GM12878 (cell line): ENCODE measurements at regions not wholly inside any gene's neighbourhood (a gene's known extent, or its start where the extent isn't known, plus 50 kb on each side); places are given as distances from the start of the nearest gene placed in this dataset.

ENCODE experiments used
- ATAC-seq: fragments of 200-7000 bp; cut with Tn5 transposase; 3 replicates; pipeline ENCODE4 v1.9.1; 2020; ENCODE audit warnings: mild to moderate bottlenecking, moderate library complexity
- BruUV-seq: library from RNA; stranded (reverse); fragments of 400-500 nt; replicated peaks from 2 replicates; lab custom pipeline; 2021; lab: Mats Ljungman, UMichigan
- CTCF ChIA-PET: fragments of 300-600 bp; sonication (Branson Sonifier 250); formaldehyde crosslinking; extraction: SDS; loops from one replicate; lab custom pipeline; 2021; ENCODE audit warnings: inconsistent platforms; lab: Yijun Ruan, JAX
- POLR2A ChIA-PET: fragments of 350-600 bp; formaldehyde crosslinking; extraction: SDS; loops from one replicate; lab custom pipeline; 2021; ENCODE audit warnings: inconsistent platforms; lab: Charles Lee
- RAD21 ChIA-PET: fragments of 300-600 bp; sonication (Branson Sonifier 250); formaldehyde crosslinking; loops from one replicate; lab custom pipeline; 2023; ENCODE audit warnings: antibody characterized with exemption; ENCODE audit not compliant: unreplicated experiment; lab: Charles Lee
- SMC1A ChIA-PET: fragments of 300-600 bp; sonication (Branson Sonifier 250); formaldehyde crosslinking; loops from one replicate; lab custom pipeline; 2023; ENCODE audit not compliant: unreplicated experiment, uncharacterized antibody; lab: Charles Lee
- DNase-seq: peaks from one replicate; pipeline ENCODE4 v3.0.0-alpha.2; 2011; ENCODE audit warnings: low read depth, low spot score
- FAIRE-seq: peaks from 3 replicates; lab custom pipeline; 2011; peaks lifted over from hg19 to GRCh38; lab: Jason Lieb, UNC
- H2AFZ ChIP-seq: 2 replicates; pipeline ENCODE4 v1.6.0; 2011; ENCODE audit warnings: low read depth, low read length, control low read depth; ENCODE audit not compliant: control insufficient read depth
- H3K27ac ChIP-seq: 2 replicates; pipeline ENCODE4 v1.5.1; 2011; ENCODE audit warnings: control low read depth; ENCODE audit not compliant: control insufficient read depth, insufficient read depth
- H3K27me3 ChIP-seq, 2 experiments: replicated peaks in 1 of 2; 2 replicates each; pipeline versions ENCODE4 v1.6.0 to v1.6.1; 2011; ENCODE audit warnings: low read length in 1 of 2; ENCODE audit not compliant: control insufficient read depth in 2 of 2, insufficient read depth in 2 of 2
- H3K36me3 ChIP-seq, 2 experiments: 2 replicates each; pipeline ENCODE4 v1.5.1; 2011; ENCODE audit warnings: low read length in 1 of 2; ENCODE audit not compliant: control insufficient read depth in 2 of 2, insufficient read depth in 2 of 2
- H3K4me1 ChIP-seq: 2 replicates; pipeline ENCODE4 v1.6.1; 2011; ENCODE audit warnings: mild to moderate bottlenecking, low read length, moderate library complexity, mixed read lengths; ENCODE audit not compliant: control insufficient read depth, insufficient read depth
- H3K4me2 ChIP-seq: 2 replicates; pipeline ENCODE4 v1.6.0; 2011; ENCODE audit warnings: control low read depth; ENCODE audit not compliant: control insufficient read depth, insufficient read depth
- H3K4me3 ChIP-seq: fragments of 200-600 bp; sonication (generic); 2 replicates; pipeline ENCODE4 v1.5.1; 2016
- H3K79me2 ChIP-seq: 2 replicates; pipeline ENCODE4 v1.6.0; 2011; ENCODE audit warnings: low read length; ENCODE audit not compliant: control insufficient read depth, insufficient read depth
- H3K9ac ChIP-seq: 2 replicates; pipeline ENCODE4 v1.8.0; 2011; ENCODE audit warnings: low read length, control low read depth, mixed read lengths; ENCODE audit not compliant: control insufficient read depth, insufficient read depth
- H3K9me3 ChIP-seq: replicated peaks from 3 replicates; pipeline ENCODE4 v1.5.1; 2011; ENCODE audit warnings: mild to moderate bottlenecking, low read length; ENCODE audit not compliant: control insufficient read depth, insufficient read depth
- H4K20me1 ChIP-seq: 2 replicates; pipeline ENCODE4 v1.6.0; 2011; ENCODE audit not compliant: control insufficient read depth, insufficient read depth
- ATF2 ChIP-seq: IDR thresholded peaks from 2 replicates; pipeline ENCODE4 v1.6.1; 2012; ENCODE audit warnings: low read length, inconsistent platforms
- ESRRA ChIP-seq: IDR thresholded peaks from 2 replicates; pipeline ENCODE4 v1.6.1; 2012; ENCODE audit warnings: mild to moderate bottlenecking, low read length, improper control_type of control experiment
- MYC ChIP-seq: IDR thresholded peaks from 2 replicates; pipeline ENCODE4 v1.6.1; 2011; ENCODE audit warnings: mild to moderate bottlenecking, low read length, moderate library complexity, inconsistent platforms; ENCODE audit not compliant: insufficient read depth, insufficient replicate concordance, insufficient read length, severe bottlenecking
- POLR2AphosphoS5 ChIP-seq: IDR thresholded peaks from 2 replicates; pipeline ENCODE4 v1.6.1; 2011; ENCODE audit warnings: mild to moderate bottlenecking, low read length, inconsistent platforms
- RAD21 ChIP-seq: IDR thresholded peaks from 2 replicates; pipeline ENCODE4 v1.6.1; 2011; ENCODE audit warnings: mild to moderate bottlenecking, low read depth, low read length, moderate library complexity; ENCODE audit not compliant: insufficient read depth
- STAT3 ChIP-seq: IDR thresholded peaks from 2 replicates; pipeline ENCODE4 v1.6.1; 2011; ENCODE audit warnings: low read depth, low read length, improper control_type of control experiment
- WGBS: methylation state at CpG from one replicate; pipeline ENCODE4 v1.1.6; 2016; ENCODE audit warnings: low lambda C conversion rate; ENCODE audit not compliant: insufficient replicate concordance, insufficient coverage; ENCODE audit errors: missing lambda C conversion rate; 5-methylcytosine and 5-hydroxymethylcytosine counted together
- in situ Hi-C: fragments of 300-500 bp; cut with MboI; formaldehyde crosslinking; loops from 9 replicates; pipeline ENCODE4 v1.14.3; 2018; ENCODE audit warnings: mixed read lengths
- intact Hi-C: fragments of 100-400 bp; cut with micrococcal nuclease; formaldehyde crosslinking; loops from one replicate; pipeline ENCODE4 v1.14.2; 2022; ENCODE audit not compliant: unreplicated experiment
- TF ChIP-seq, protein P1 (sequence below): IDR thresholded peaks from 2 replicates; pipeline ENCODE4 v1.6.1; 2011; ENCODE audit warnings: low read depth, mild to moderate bottlenecking, low read length, moderate library complexity, borderline replicate concordance; ENCODE audit errors: extremely low read depth
- TF ChIP-seq, protein P2 (sequence below): IDR thresholded peaks from 2 replicates; pipeline ENCODE4 v1.6.1; 2012; ENCODE audit warnings: low read depth, low read length, improper control_type of control experiment

GRCh38 chr15:62244762-62245161 is 79.7 kb upstream of the C2CD4B start (continued):
- TF ChIP-seq STAT3 (no peak), ESRRA (no peak), ATF2 (no peak)
- TF ChIP-seq, protein P1, sequence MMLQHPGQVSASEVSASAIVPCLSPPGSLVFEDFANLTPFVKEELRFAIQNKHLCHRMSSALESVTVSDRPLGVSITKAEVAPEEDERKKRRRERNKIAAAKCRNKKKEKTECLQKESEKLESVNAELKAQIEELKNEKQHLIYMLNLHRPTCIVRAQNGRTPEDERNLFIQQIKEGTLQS: no peak

- POLR2A ChIA-PET: no interaction called here
- 21% methylated on average over 8 of the region's 8 CpGs for WGBS
- H3K4me2 ChIP-seq: no peak overlapping the region
Measured at GRCh38 chr15:62248277-62248984, 83.3 kb upstream of the C2CD4B start.

More at GRCh38 chr15:62248277-62248984, 83.3 kb upstream of the C2CD4B start:
- TF ChIP-seq RAD21 (no peak), POLR2AphosphoS5 (no peak), MYC (no peak)
- TF ChIP-seq, protein P2, sequence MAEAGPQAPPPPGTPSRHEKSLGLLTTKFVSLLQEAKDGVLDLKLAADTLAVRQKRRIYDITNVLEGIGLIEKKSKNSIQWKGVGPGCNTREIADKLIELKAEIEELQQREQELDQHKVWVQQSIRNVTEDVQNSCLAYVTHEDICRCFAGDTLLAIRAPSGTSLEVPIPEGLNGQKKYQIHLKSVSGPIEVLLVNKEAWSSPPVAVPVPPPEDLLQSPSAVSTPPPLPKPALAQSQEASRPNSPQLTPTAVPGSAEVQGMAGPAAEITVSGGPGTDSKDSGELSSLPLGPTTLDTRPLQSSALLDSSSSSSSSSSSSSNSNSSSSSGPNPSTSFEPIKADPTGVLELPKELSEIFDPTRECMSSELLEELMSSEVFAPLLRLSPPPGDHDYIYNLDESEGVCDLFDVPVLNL: no peak
- Histone ChIP-seq H3K36me3 (no peaks in the 10 kb centered on the region), H3K79me2 (no peaks in the 10 kb centered on the region), H3K27ac (no peak overlapping the region), H3K9me3 (no peaks in the 10 kb centered on the region), H3K4me3 (no peak overlapping the region), H3K4me1 (no peaks in the 10 kb centered on the region), H4K20me1 (no peaks in the 10 kb centered on the region), H3K27me3 (no peaks in the 10 kb centered on the region; a peak in 1 of 4 replicates), H2AFZ (no peak overlapping the region), H3K9ac (no peak overlapping the region)
- ChIA-PET SMC1A (no interaction called here), CTCF (interaction anchor here (1.1 kb wide), 1 partner anchor 58 kb away, joined by 3 read pairs; no protein-coding TSS in a partner anchor), RAD21 (no interaction called here)
- FAIRE-seq (no peak), ATAC-seq (no peak), DNase-seq (no peak)
- in situ Hi-C loops: no loop called here
- intact Hi-C loops: no loop called here
- BruUV-seq: no TSS peak
